ENCODE measurements at regions not wholly inside any gene's neighbourhood (a gene's known extent, or its start where the extent isn't known, plus 50 kb on each side); places are given as distances from the start of the nearest gene placed in this dataset.
A peak's percentile ranks its signal among the peaks of the same experiment; 100 is the strongest.

DNA sequence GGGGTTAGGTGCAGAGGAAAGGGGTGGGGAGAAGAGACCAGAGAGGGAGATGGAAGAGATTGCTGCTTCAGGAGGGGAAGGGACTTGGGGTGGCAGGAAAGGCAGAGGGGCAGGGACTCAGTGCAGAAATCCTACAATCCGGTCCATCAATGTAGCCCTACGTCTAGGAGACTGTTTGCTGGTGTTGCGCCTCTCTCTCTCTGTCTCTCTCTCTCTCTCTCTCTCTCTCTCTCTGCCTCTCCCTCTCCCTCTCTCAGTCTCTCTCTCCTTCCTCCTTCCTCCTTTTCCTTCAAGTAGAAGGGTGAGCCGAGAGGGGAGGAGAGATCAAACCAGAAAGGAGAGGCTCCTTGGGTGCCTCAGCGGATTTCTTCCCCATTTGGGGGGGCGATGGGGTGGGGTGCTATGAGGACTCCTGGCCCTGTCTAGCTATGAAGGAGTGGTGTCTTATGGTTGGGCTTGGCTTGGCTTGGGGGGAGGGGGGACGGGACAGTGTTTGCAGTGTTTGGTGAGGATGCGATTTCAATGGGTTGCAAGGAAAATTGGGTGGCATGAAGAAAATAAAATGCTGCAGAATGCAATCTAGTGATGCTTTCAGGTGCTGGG lies 181.2 kb downstream of the TBXT start:
- in situ Hi-C loops (cut with HindIII; ENCODE audit: low sequenced_read_pairs) = no loop called here
- no peak for TF ChIP-seq CTCF (IDR thresholded peaks at IDR 0.05; ENCODE audit: low read depth, low read length)
- DNase-seq (ENCODE audit: low read depth, low spot score) = no peak
- H3K4me3 ChIP-seq (ENCODE audit: low read depth, low read length) = peak overlapping the region; percentile 48

GRCh38 chr6:165985806-165986299 lies 181.8 kb downstream of the TBXT start:
- in situ Hi-C loops (cut with HindIII; ENCODE audit: low sequenced_read_pairs) = no loop called here
- no peak for DNase-seq (ENCODE audit: low read depth, low spot score)
- no peak for TF ChIP-seq CTCF (IDR thresholded peaks at IDR 0.05; ENCODE audit: low read depth, low read length)
- no peak overlapping the region for H3K4me3 ChIP-seq (ENCODE audit: low read depth, low read length)

DNA sequence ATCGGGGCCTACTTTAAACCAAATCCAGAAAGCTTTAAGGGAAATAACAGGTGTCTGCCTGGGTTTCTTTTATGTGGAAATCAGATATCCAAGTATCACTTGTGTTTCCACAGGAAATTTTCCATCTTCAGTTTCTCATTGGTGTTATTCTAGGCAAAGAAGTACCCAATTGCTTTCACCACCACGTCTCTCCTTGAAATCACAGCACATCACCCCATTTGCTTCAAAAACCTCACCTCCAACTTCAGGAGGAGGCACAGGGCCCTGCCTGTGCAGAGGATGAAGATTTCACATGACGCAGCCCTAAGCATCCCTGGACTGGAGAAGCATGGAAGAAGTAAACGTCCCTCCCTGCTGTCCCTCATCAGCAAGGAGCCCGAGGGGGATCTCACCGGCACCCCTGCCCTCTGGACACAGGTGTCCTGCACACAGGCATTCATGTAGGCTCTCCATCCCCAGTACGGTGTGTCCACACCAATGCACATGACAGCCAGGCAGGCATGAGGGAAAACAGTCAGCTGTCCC lies 182.3 kb downstream of the TBXT start:
- no peak for DNase-seq (ENCODE audit: low read depth, low spot score)
- TF ChIP-seq CTCF (IDR thresholded peaks at IDR 0.05; ENCODE audit: low read depth, low read length) = no peak
- H3K4me3 ChIP-seq (ENCODE audit: low read depth, low read length) = no peak overlapping the region
- in situ Hi-C loops (cut with HindIII; ENCODE audit: low sequenced_read_pairs) = no loop called here

- no peak for TF ChIP-seq CTCF (IDR thresholded peaks at IDR 0.05; ENCODE audit: low read depth, low read length)
- in situ Hi-C loops (cut with HindIII; ENCODE audit: low sequenced_read_pairs) = no loop called here
- no peak for DNase-seq (ENCODE audit: low read depth, low spot score)
- no peak overlapping the region for H3K4me3 ChIP-seq (ENCODE audit: low read depth, low read length)
These were observed 182.8 kb downstream of the TBXT start for GRCh38 chr6:165984729-165985275.

GRCh38 chr6:165983112-165984072 lies 184.3 kb downstream of the TBXT start:
- no peak for DNase-seq (ENCODE audit: low read depth, low spot score)

More at GRCh38 chr6:165983112-165984072, 184.3 kb downstream of the TBXT start:
- H3K4me3 ChIP-seq (ENCODE audit: low read depth, low read length) = no peak overlapping the region
- TF ChIP-seq CTCF (IDR thresholded peaks at IDR 0.05; ENCODE audit: low read depth, low read length) = no peak
- in situ Hi-C loops (cut with HindIII; ENCODE audit: low sequenced_read_pairs) = no loop called here
